A549 (cell line): ENCODE measurements at regions not wholly inside any gene's neighbourhood (a gene's known extent, or its start where the extent isn't known, plus 50 kb on each side); places are given as distances from the start of the nearest gene placed in this dataset.

ENCODE experiments used
- ATAC-seq, 2 experiments: fragments of 200-7000 bp in 1 of 2; fragments of >200 bp in 1 of 2; cut with Nextera tagmentation in 1 of 2; cut with Tn5 transposase in 1 of 2; 3 replicates each; pipeline versions ENCODE4 v1.8.0 to v1.9.1; 2018 to 2020; ENCODE audit warnings: mild to moderate bottlenecking in 1 of 2, moderate library complexity in 1 of 2
- CTCF ChIA-PET: fragments of 300-600 bp; sonication (Branson Sonifier 250); formaldehyde crosslinking; extraction: SDS; loops from one replicate; lab custom pipeline; 2021; ENCODE audit warnings: antibody characterized with exemption, inconsistent platforms; lab: Yijun Ruan, JAX
- POLR2A ChIA-PET: fragments of 350-600 bp; formaldehyde crosslinking; extraction: SDS; loops from one replicate; lab custom pipeline; 2021; ENCODE audit warnings: antibody characterized with exemption, inconsistent platforms; lab: Yijun Ruan, JAX
- DNase-seq, 2 experiments: peaks; one replicate each; pipeline versions ENCODE4 v3.0.0 to v3.0.0-alpha.2; 2011 to 2016; ENCODE audit warnings: low read depth in 1 of 2, low spot score in 1 of 2
- FAIRE-seq: peaks from 2 replicates; lab custom pipeline; 2011; peaks lifted over from hg19 to GRCh38; lab: Jason Lieb, UNC
- H3K27ac ChIP-seq, 2 experiments: fragments of >200 bp; sonication (Bioruptor Twin); formaldehyde crosslinking; 3 replicates each; pipeline ENCODE4 v1.5.1; 2016 to 2017
- H3K4me1 ChIP-seq: fragments of >200 bp; sonication (Bioruptor Twin); formaldehyde crosslinking; 3 replicates; pipeline ENCODE4 v1.6.1; 2016
- H3K4me2 ChIP-seq: fragments of >200 bp; sonication (Bioruptor Twin); formaldehyde crosslinking; 3 replicates; pipeline ENCODE4 v1.6.1; 2016
- H3K4me3 ChIP-seq: fragments of >200 bp; sonication (Bioruptor Twin); formaldehyde crosslinking; 3 replicates; pipeline ENCODE4 v1.5.1; 2016
- H3K9me3 ChIP-seq: fragments of >200 bp; sonication (Bioruptor Twin); formaldehyde crosslinking; 3 replicates; pipeline ENCODE4 v1.6.1; 2016
- EHF ChIP-seq: fragments of 250-450 bp; sonication (Bioruptor Pico); IDR thresholded peaks from 2 replicates; pipeline ENCODE4 v1.5.0; 2020; ENCODE audit warnings: mild to moderate bottlenecking
- ESRRA ChIP-seq: fragments of 150-350 bp; IDR thresholded peaks from 2 replicates; pipeline ENCODE4 v1.6.1; 2014; ENCODE audit warnings: mild to moderate bottlenecking, low read length, borderline replicate concordance
- HDAC2 ChIP-seq: fragments of 200-600 bp; sonication (generic); IDR thresholded peaks from 2 replicates; pipeline ENCODE4 v1.6.1; 2016
- HOXA7 ChIP-seq: fragments of 250-450 bp; sonication (Bioruptor Pico); IDR thresholded peaks from 2 replicates; pipeline ENCODE4 v1.5.0; 2020; ENCODE audit warnings: mild to moderate bottlenecking, moderate library complexity
- HOXB13 ChIP-seq: fragments of 250-450 bp; sonication (Bioruptor Pico); IDR thresholded peaks from 2 replicates; pipeline ENCODE4 v1.5.0; 2020; ENCODE audit warnings: low read depth, mild to moderate bottlenecking, moderate library complexity
- HOXB5 ChIP-seq: fragments of 250-450 bp; sonication (Bioruptor Pico); IDR thresholded peaks from 2 replicates; pipeline ENCODE4 v1.5.0; 2020; ENCODE audit warnings: mild to moderate bottlenecking, moderate library complexity
- KDM1A ChIP-seq: fragments of 200-600 bp; sonication (generic); IDR thresholded peaks from 2 replicates; pipeline ENCODE4 v1.6.1; 2016; ENCODE audit warnings: low read depth, mild to moderate bottlenecking
- MAFK ChIP-seq: fragments of 450-650 bp; IDR thresholded peaks from 2 replicates; pipeline ENCODE4 v1.6.1; 2014; ENCODE audit not compliant: partially characterized antibody
- MAZ ChIP-seq: fragments of 150-350 bp; IDR thresholded peaks from 2 replicates; pipeline ENCODE4 v1.6.1; 2014; ENCODE audit warnings: antibody characterized with exemption, low read depth, low read length, borderline replicate concordance
- MYC ChIP-seq: IDR thresholded peaks from 2 replicates; pipeline ENCODE4 v1.6.1; 2012; ENCODE audit warnings: mild to moderate bottlenecking, inconsistent platforms, low read length, improper control_type of control experiment, borderline replicate concordance
- NPAS2 ChIP-seq: fragments of 250-450 bp; sonication (Bioruptor Pico); IDR thresholded peaks from 2 replicates; pipeline ENCODE4 v1.8.0; 2022; ENCODE audit warnings: mild to moderate bottlenecking, moderate library complexity, borderline replicate concordance
- RAD21 ChIP-seq, 2 experiments: fragments of >200 bp in 1 of 2; sonication (Bioruptor Twin) in 1 of 2; formaldehyde crosslinking in 1 of 2; IDR thresholded peaks in 1 of 2; conservative IDR thresholded peaks in 1 of 2; 2 replicates in 1 of 2; 3 replicates in 1 of 2; pipeline ENCODE4 v1.6.1; 2012 to 2018; ENCODE audit warnings: inconsistent platforms in 1 of 2
- RCOR1 ChIP-seq: fragments of 150-350 bp; IDR thresholded peaks from 2 replicates; pipeline ENCODE4 v1.6.1; 2014; ENCODE audit warnings: antibody characterized with exemption, low read length, low read depth
- SREBF2 ChIP-seq: fragments of 450-650 bp; IDR thresholded peaks from 2 replicates; pipeline ENCODE4 v1.6.1; 2014; ENCODE audit warnings: mild to moderate bottlenecking, moderate library complexity
- WGBS: methylation state at CpG from one replicate; pipeline ENCODE4 v1.1.6; 2017; ENCODE audit errors: missing lambda C conversion rate; 5-methylcytosine and 5-hydroxymethylcytosine counted together
- small RNA-seq, 6 experiments: library from RNA; depleted of rRNA; stranded (forward); fragments of <200 nt; gene quantifications; one replicate each; pipeline ENCODE3, GENCODE V24; 2012
- TF ChIP-seq, protein P1 (sequence below): fragments of >200 bp; sonication (Bioruptor Twin); formaldehyde crosslinking; IDR thresholded peaks from 3 replicates; pipeline ENCODE4 v1.6.1; 2016
- TF ChIP-seq, protein P2 (sequence below): IDR thresholded peaks from 2 replicates; pipeline ENCODE4 v1.6.1; 2012
- TF ChIP-seq, protein P3 (sequence below): fragments of 250-450 bp; sonication (Bioruptor Pico); IDR thresholded peaks from 2 replicates; pipeline ENCODE4 v1.5.0; 2020; ENCODE audit warnings: low read depth, mild to moderate bottlenecking, moderate library complexity

DNA sequence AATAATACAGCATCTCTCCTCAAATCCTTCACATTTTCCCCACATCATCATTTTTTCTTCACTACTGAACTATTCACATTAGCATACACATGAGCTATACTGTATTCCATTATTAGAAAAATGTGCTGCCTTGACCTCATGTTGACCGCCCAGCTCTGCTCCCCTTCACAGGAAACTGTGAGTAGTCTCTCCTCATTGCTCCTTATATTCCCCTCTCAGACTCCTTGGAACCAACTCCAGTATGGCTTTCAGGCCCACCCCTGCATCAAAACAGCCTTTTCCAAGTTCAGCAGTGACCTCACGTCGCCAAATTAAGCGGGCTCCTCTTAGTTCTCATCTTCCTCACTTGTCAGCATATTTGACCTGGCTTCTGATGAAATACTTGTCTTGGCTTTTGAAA lies 59.2 kb upstream of the SPAG17 start:
- Histone ChIP-seq H3K4me2 (no peak overlapping the region), H3K4me1 (no peaks in the 10 kb centered on the region), H3K27ac (no peak overlapping the region), H3K9me3 (no peaks in the 10 kb centered on the region), H3K4me3 (no peak overlapping the region)
- TF ChIP-seq SREBF2 (no peak), HOXB5 (no peak), EHF (CRISPR knock-in tag) (no peak), MYC (no peak), HOXA7 (CRISPR knock-in tag) (no peak), RAD21 (conservative IDR thresholded peaks at IDR 0.05 in 1 of 2, IDR thresholded peaks at IDR 0.05 in 1 of 2) (no peak), MAFK (no peak), NPAS2 (CRISPR knock-in tag) (no peak), HOXB13 (CRISPR knock-in tag) (no peak), MAZ (no peak), KDM1A (no peak), RCOR1 (no peak), HDAC2 (no peak)
- TF ChIP-seq, protein P1, sequence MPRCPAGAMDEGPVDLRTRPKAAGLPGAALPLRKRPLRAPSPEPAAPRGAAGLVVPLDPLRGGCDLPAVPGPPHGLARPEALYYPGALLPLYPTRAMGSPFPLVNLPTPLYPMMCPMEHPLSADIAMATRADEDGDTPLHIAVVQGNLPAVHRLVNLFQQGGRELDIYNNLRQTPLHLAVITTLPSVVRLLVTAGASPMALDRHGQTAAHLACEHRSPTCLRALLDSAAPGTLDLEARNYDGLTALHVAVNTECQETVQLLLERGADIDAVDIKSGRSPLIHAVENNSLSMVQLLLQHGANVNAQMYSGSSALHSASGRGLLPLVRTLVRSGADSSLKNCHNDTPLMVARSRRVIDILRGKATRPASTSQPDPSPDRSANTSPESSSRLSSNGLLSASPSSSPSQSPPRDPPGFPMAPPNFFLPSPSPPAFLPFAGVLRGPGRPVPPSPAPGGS, result no peak
- TF ChIP-seq, protein P2, sequence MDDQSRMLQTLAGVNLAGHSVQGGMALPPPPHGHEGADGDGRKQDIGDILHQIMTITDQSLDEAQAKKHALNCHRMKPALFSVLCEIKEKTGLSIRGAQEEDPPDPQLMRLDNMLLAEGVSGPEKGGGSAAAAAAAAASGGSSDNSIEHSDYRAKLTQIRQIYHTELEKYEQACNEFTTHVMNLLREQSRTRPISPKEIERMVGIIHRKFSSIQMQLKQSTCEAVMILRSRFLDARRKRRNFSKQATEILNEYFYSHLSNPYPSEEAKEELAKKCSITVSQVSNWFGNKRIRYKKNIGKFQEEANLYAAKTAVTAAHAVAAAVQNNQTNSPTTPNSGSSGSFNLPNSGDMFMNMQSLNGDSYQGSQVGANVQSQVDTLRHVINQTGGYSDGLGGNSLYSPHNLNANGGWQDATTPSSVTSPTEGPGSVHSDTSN, result no peak
- WGBS, result 19% methylated on average over 3 of the region's 4 CpGs
- CTCF ChIA-PET, result no interaction called here
- no peak for FAIRE-seq
- DNase-seq, result no peak
- POLR2A ChIA-PET, result no interaction called here
- no peak for ATAC-seq

DNA sequence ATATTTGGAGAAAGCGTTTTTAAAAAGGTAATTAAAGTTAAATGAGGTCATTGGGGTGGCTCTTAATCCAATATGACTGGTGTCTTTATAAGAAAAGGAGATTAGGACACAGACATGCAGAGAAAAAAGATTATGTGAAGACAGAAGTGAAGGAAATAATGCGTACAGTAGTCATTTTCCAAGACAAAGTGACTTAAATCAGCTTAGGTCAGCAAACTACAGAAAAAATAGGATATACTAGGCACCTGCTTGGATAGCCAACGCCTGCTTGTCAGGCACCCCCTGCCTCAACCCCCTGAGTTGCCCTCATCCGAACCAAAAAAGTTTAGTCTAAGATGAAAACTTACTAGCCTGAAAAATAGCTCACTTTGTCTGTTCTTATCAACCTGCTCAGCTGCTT lies 58.2 kb upstream of the SPAG17 start:
- Histone ChIP-seq H3K9me3 (no peaks in the 10 kb centered on the region), H3K27ac (no peak overlapping the region), H3K4me2 (no peak overlapping the region), H3K4me3 (no peak overlapping the region), H3K4me1 (no peaks in the 10 kb centered on the region)
- ChIA-PET CTCF (no interaction called here), POLR2A (no interaction called here)
- DNase-seq (no peak), FAIRE-seq (no peak), ATAC-seq (no peak)
- no peak for TF ChIP-seq ESRRA
- TF ChIP-seq, protein P3, sequence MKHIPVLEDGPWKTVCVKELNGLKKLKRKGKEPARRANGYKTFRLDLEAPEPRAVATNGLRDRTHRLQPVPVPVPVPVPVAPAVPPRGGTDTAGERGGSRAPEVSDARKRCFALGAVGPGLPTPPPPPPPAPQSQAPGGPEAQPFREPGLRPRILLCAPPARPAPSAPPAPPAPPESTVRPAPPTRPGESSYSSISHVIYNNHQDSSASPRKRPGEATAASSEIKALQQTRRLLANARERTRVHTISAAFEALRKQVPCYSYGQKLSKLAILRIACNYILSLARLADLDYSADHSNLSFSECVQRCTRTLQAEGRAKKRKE (CRISPR knock-in tag), result no peak
- TF ChIP-seq MAFK, result peak; percentile 19
- WGBS, result 8% methylated on average over 4 of the region's 4 CpGs

Small RNA genes lying in the stretch of these regions (small RNA-seq; reads per million reads assigned to genes)
- 0 reads per million in 6 experiments for gene RNA5SP56
